Head of caudate nucleus (tissue), 42 donors: ENCODE measurements at regions not wholly inside any gene's neighbourhood (a gene's known extent, or its start where the extent isn't known, plus 50 kb on each side); places are given as distances from the start of the nearest gene placed in this dataset.

ENCODE experiments used
- DNase-seq, 42 donors: peaks; one replicate each; pipeline versions ENCODE4 v3.0.0 to v3.0.0-alpha.2; 2020 to 2021; ENCODE audit warnings: mixed read lengths in 7 of 42
- intact Hi-C: fragments of 100-400 bp; cut with DNase I; formaldehyde crosslinking; loops from one replicate; pipeline ENCODE4 v1.15.0; 2022

- intact Hi-C loops, result no loop called here
- peak in 24 of 42 donors; percentile 12 to 76 (median 44) for DNase-seq
These were observed 77.6 kb upstream of the SORBS2 start for GRCh38 chr4:185889585-185889984.

- no peak for DNase-seq
- intact Hi-C loops, result no loop called here
These were observed 78.2 kb upstream of the SORBS2 start for GRCh38 chr4:185890196-185890595.

DNA sequence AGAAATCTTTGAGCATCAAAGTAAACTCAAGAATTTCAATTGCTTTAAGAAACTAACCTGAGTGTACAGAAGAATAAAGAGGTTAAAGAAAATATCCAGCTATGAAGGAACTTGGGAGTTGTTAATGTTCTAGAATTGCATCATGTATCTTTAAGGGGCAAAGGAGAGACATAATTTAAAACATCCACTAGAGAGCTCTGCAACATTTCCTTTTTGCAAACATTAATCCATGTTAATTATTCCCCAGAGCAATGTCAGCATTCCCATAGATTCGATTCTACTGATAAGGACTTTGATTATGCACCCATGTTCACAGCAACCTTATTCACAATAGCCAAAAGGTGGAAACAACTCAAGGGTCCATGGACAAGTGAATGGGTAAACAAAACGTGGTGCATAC, 80.2 kb upstream of the SORBS2 start:
- intact Hi-C loops, result no loop called here
- no peak for DNase-seq

DNA sequence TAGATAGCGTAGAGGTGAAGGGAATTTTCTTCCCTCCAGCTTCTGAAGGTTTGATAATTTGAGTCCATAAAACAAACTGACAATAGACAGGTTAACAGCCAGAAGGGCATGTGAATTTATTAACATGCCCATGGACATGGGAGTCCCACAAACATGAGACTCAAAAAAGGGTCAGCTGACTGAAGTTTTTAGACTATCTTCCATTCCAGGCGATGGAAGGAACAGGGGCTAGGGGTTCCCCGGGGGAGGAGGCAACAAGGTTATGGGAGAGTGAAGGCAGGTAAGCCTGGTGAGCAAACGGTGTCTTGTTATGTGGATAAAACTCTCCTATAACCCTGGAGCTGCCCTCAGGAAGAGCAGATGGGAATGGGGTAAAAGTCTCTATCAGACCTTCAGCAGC, 81.5 kb upstream of the SORBS2 start:
- intact Hi-C loops, result no loop called here
- DNase-seq, result no peak

DNA sequence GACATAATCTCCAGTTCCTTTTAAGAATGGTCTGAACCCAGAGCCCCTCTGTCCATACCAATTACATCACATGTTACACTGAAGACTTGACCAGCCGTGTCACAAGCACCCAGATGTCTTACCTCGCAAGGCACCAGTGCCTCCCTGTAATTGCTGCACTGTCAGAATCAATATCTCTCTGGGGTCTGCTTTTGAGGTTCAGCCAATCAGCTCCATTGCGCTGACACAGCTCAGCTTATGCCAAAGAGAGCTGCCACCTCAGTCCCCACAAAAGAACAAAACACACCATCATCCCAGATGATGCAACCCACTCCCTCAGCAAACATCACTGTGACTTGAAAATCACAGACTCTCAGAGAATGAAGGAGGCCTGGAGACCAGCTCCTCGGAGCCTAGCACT, 82.5 kb upstream of the SORBS2 start:
- intact Hi-C loops, result no loop called here

GRCh38 chr4:185895351-185895750, 83.4 kb upstream of the SORBS2 start:
- intact Hi-C loops, result no loop called here
- DNase-seq, result no peak

More for the DNA sequence above, 82.5 kb upstream of the SORBS2 start:
- no peak for DNase-seq

- no peak for DNase-seq
- intact Hi-C loops, result no loop called here
These were observed 83.9 kb upstream of the SORBS2 start for GRCh38 chr4:185895866-185896265.

DNA sequence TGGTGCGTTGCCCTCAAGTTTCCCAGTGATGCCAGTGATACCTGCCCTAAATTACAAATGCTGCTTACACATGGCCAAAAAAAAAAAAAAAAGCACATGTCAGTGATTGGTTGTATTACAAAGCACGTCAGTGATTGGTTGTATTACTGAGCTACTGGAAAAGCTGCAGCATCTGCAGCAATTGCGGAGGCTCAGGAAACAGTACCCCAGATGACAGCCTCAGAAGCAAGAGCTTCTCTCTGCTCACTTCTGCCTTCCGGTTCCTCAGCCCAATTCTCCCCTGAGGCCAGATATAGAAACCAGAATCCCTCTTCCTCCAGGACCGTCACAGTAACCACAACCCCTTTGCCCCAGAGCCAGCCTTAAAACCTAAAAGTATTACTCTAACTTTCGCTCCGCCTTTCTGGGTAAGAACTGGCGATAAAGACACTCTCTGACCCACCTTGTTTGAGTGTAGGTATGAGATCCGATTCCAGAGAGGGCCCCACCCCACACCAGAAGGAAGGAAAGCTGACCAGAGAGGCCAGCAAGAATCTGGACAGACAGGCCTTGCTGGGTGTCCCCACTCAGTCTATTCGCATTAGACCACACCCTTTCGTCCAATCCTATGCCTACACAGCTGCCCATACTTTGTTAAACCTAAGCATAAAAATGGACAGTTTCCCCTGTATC, 85.0 kb upstream of the SORBS2 start:
- DNase-seq, result no peak
- intact Hi-C loops, result no loop called here

DNA sequence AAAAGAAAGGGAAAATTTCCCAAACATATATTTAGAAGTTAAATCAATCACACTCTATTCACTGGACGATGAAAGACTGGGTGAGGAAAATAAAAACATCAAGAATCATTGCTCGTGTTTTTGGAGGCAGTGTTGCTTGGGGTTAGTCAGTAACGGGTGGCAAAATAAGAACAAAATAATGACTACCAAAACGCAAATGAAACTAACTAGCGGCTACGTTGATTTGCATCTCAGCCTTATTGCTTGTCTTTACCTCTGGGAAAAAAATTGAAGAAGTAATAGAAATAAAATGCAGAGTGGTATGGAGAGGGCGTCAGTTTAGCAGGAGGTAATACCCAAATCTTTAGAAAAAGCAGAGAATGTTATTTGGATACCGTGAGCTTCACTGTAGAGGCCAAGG, 86.4 kb upstream of the SORBS2 start:
- intact Hi-C loops, result no loop called here
- DNase-seq, result no peak

GRCh38 chr4:185899833-185900232, 87.8 kb upstream of the SORBS2 start:
- intact Hi-C loops, result no loop called here
- DNase-seq, result no peak

- intact Hi-C loops, result no loop called here
- peak in 1 of 42 donors; percentile 36 for DNase-seq
These were observed 90.7 kb upstream of the SORBS2 start for GRCh38 chr4:185902654-185903053.

DNA sequence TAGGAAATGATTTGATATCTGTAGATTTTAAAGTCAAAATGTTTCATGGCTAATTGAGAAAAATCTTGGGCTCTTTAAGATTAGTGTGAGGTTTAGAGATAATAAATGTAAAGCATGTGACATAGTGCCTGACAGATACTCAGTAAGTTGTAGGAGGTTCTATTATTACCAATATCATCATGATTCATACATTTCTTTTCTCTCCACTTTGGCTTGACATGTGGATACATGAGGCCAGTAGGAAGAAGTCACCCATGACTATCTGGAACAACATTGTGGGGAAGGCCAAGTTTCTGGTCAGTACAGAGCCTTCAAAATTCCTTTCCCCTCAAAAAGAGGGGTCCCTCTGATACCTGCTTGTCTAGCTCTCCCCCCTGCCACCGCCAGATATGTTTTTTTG, 91.2 kb upstream of the SORBS2 start:
- intact Hi-C loops, result no loop called here
- DNase-seq, result peak in 1 of 42 donors; percentile 31

GRCh38 chr4:185904381-185904780, 92.4 kb upstream of the SORBS2 start:
- DNase-seq, result peak in 1 of 42 donors; percentile 25
- intact Hi-C loops, result no loop called here

DNA sequence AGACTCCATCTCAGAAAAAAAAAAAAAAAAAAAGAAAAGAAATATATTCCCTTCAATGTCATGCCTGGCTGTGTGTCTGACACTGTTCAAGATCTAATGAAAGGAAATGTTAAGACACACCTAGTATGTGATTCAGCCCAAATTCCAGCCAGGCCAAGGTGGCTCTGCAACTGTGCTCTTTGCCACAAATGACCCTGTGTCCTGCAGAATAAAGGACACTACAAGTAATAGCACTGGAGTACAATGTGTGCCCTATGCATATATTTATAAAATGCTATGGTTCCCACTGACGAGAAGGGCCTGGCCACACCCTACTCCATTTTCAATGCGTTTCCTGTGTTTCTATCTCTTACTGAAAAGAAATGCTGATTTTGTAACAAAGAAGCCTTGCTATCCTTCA, 98.0 kb upstream of the SORBS2 start:
- intact Hi-C loops, result no loop called here

DNA sequence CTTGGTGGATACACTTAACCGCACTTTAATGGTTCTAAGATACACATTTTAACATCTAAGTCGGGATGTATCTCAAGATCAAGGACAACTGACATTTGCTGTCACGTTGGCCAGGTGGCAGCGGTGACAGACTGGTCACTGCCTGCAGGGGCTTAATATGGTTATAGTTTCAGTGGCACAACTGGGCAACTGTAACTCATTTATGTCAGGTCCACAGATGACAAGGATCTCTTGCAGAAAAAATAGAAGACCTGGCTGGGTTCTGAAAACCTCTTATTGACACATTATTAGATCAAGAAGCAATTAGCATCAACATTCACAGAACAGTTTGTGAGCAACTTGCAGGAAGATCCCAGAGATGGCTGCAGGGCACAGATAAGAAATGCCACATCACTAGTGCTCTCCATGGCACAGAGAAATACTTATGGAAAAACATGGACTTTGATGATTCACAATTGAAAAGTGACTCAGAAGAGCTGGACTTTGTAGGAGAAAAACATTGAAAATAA, 99.6 kb upstream of the SORBS2 start:
- no peak for DNase-seq
- intact Hi-C loops, result no loop called here

More for the DNA sequence above, 98.0 kb upstream of the SORBS2 start:
- DNase-seq, result peak in 1 of 42 donors; percentile 16

DNA sequence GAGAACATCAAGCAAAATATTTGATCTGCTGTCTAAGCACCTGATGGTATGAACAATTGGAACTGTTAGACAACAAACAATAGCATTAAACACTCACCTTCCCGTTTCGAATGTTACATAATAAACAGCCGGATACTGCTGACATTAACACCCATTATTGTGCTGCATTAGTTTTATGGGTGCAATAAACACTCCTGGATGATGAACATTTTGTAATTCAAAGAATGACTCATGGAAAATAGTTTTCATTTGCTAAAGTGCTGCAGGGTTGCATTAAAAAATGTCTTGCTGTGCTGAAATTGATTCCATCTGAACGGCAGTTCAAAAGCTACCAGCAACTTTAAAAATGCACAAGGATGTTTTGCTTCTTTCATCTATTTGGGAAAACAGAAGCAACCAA, 100.8 kb upstream of the SORBS2 start:
- DNase-seq, result peak in 1 of 42 donors; percentile 21
- intact Hi-C loops, result no loop called here

DNA sequence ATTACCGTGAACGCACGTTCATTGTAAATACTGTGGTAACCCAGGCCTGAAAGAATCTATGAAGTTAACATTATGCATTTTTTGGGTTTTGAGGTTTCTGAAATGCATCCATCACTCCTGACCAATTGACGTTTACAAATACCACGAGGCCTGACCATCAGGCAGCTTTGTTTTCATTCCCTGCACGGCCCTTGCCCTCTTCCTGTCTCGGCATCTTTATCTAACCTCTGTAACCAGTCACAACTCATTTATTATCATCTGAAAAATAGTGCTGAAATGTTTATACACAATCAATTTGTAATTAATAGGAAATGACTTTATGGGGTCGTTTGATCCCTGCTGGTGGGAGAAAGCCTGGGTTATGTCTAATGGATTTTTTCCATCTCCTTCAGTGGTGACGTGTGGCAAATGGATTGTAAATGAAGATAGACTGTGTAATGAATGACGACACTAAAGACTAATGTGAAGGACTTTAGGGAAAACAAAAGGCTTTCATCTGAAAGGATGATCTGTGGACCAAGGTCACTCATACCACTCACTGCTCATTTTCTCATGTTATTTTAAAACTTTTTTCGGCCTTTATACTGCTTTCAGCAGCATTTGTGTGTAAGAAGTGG, 102.7 kb upstream of the SORBS2 start:
- intact Hi-C loops, result no loop called here
- peak in 1 of 42 donors; percentile 12 for DNase-seq

DNA sequence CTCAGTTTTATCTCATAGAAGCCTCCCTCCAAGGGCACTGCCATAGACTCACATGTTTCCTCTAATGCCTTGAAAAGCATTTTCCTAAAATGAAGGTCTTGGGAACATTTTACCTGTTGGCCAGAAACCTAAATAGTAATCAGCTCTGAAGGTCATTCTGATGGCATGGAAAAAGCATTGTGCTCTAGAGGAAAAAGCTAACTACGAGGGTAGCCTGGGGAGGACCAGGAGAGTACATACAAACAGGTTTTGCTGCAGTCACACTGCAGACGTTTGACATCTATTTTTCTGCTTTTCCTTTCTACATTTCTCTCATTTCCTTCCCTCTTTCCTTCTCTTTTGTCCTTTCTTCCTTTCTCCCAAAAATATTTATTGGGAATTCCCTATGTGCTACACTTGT, 103.3 kb upstream of the SORBS2 start:
- no peak for DNase-seq
- intact Hi-C loops, result no loop called here

DNA sequence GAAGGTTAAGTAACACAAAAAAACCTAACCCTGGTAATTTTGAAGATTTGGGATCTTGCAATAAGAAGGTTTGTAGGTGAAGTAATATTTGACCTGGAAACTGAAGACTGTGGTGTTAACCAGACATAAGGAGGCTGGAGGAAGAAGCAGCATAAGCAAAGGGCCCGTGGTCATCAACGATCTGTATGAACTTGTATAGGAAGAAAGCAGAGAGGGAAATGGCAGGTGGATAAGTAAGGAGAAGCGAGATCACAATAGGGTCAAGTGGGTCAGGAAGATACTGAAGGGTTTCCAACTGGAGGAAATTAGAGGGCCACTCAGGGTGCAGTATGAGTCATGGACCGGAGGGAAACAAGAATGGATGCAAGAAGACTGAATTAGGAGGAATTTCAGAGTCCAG, 103.8 kb upstream of the SORBS2 start:
- intact Hi-C loops, result no loop called here
- DNase-seq, result no peak

- DNase-seq, result peak in 1 of 42 donors; percentile 37
- intact Hi-C loops, result no loop called here
These were observed 104.2 kb upstream of the SORBS2 start for GRCh38 chr4:185916231-185916630.

DNA sequence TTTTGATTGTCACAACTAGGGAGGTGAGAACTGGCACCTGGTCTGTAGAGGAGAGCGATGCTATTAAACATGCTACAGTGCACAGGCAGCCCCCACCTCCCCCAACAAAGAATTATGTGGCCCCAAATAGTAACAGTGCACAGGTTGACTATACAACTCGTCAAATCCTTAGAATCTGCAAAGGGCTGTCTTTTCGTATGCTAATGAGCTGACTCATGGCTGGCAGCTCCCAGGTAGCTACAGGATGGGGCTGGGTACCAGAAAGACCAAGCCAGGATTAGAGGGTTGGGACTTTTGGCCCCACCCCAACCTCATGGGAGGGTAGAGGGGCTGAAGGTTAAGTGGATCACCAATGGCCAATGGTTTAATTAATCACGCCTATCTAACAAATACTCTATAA, 104.7 kb upstream of the SORBS2 start:
- intact Hi-C loops, result no loop called here
- DNase-seq, result peak in 14 of 42 donors; percentile 5 to 70 (median 28)
